Mesendoderm (in vitro differentiated cells): ENCODE measurements at regions not wholly inside any gene's neighbourhood (a gene's known extent, or its start where the extent isn't known, plus 50 kb on each side); places are given as distances from the start of the nearest gene placed in this dataset.

Source experiments
- DNase-seq: peaks from one replicate; pipeline ENCODE4 v3.0.0; 2013
- H2AK5ac ChIP-seq: 2 replicates; pipeline ENCODE4 v1.6.1; 2013; ENCODE audit warnings: low read length, inconsistent platforms
- H2BK120ac ChIP-seq: 2 replicates; pipeline ENCODE4 v1.6.1; 2013; ENCODE audit warnings: low read depth, mild to moderate bottlenecking, low read length, moderate library complexity, mixed read lengths
- H2BK15ac ChIP-seq: replicated peaks from 2 replicates; pipeline ENCODE4 v1.6.1; 2013; ENCODE audit warnings: low read depth, mild to moderate bottlenecking, moderate library complexity
- H2BK5ac ChIP-seq: 2 replicates; pipeline ENCODE4 v1.6.1; 2013; ENCODE audit warnings: low read length, inconsistent platforms
- H3K18ac ChIP-seq: 2 replicates; pipeline ENCODE4 v1.6.1; 2013; ENCODE audit warnings: mild to moderate bottlenecking, low read length, mixed read lengths
- H3K23ac ChIP-seq: one replicate; pipeline ENCODE4 v1.6.1; 2013; ENCODE audit warnings: low read length
- H3K27ac ChIP-seq: 2 replicates; pipeline ENCODE4 v1.5.1; 2013; ENCODE audit warnings: low read depth, mild to moderate bottlenecking, inconsistent platforms, low read length, moderate library complexity
- H3K27me3 ChIP-seq: 2 replicates; pipeline ENCODE4 v1.6.1; 2013; ENCODE audit warnings: low read length, control low read depth, mild to moderate bottlenecking, inconsistent platforms; ENCODE audit not compliant: insufficient read depth, poor library complexity
- H3K36me3 ChIP-seq: 2 replicates; pipeline ENCODE4 v1.6.1; 2013; ENCODE audit warnings: low read length, inconsistent platforms; ENCODE audit not compliant: control insufficient read depth, insufficient read depth
- H3K4ac ChIP-seq: one replicate; pipeline ENCODE4 v1.6.1; 2013; ENCODE audit warnings: low read depth, mild to moderate bottlenecking, low read length, moderate library complexity
- H3K4me1 ChIP-seq: 2 replicates; pipeline ENCODE4 v1.6.1; 2013; ENCODE audit warnings: low read depth, low read length, inconsistent platforms; ENCODE audit not compliant: control insufficient read depth
- H3K4me2 ChIP-seq: 2 replicates; pipeline ENCODE4 v1.6.1; 2013; ENCODE audit warnings: low read length
- H3K4me3 ChIP-seq: 2 replicates; pipeline ENCODE4 v1.5.1; 2013; ENCODE audit warnings: mild to moderate bottlenecking, low read length
- H3K56ac ChIP-seq: one replicate; pipeline ENCODE4 v1.6.1; 2013; ENCODE audit warnings: low read length
- H3K79me1 ChIP-seq: 2 replicates; pipeline ENCODE4 v1.6.1; 2013; ENCODE audit warnings: low read length, inconsistent platforms
- H3K79me2 ChIP-seq: 2 replicates; pipeline ENCODE4 v1.6.1; 2013; ENCODE audit warnings: mild to moderate bottlenecking, low read length; ENCODE audit not compliant: control insufficient read depth, insufficient read depth
- H3K9ac ChIP-seq: 2 replicates; pipeline ENCODE4 v1.6.1; 2013; ENCODE audit warnings: low read length, inconsistent platforms
- H4K5ac ChIP-seq: one replicate; pipeline ENCODE4 v1.6.1; 2013; ENCODE audit warnings: low read length
- H4K8ac ChIP-seq: one replicate; pipeline ENCODE4 v1.6.1; 2013; ENCODE audit warnings: low read depth, mild to moderate bottlenecking, control low read depth, low read length, moderate library complexity
- WGBS: extraction: QIAGEN DNeasy Blood & Tissue Kit; methylation state at CpG from one replicate; pipeline ENCODE4 v1.1.7; 2013; ENCODE audit warnings: low lambda C conversion rate, missing lambda C conversion rate; ENCODE audit not compliant: insufficient coverage; ENCODE audit errors: extremely low coverage; 5-methylcytosine and 5-hydroxymethylcytosine counted together

DNA sequence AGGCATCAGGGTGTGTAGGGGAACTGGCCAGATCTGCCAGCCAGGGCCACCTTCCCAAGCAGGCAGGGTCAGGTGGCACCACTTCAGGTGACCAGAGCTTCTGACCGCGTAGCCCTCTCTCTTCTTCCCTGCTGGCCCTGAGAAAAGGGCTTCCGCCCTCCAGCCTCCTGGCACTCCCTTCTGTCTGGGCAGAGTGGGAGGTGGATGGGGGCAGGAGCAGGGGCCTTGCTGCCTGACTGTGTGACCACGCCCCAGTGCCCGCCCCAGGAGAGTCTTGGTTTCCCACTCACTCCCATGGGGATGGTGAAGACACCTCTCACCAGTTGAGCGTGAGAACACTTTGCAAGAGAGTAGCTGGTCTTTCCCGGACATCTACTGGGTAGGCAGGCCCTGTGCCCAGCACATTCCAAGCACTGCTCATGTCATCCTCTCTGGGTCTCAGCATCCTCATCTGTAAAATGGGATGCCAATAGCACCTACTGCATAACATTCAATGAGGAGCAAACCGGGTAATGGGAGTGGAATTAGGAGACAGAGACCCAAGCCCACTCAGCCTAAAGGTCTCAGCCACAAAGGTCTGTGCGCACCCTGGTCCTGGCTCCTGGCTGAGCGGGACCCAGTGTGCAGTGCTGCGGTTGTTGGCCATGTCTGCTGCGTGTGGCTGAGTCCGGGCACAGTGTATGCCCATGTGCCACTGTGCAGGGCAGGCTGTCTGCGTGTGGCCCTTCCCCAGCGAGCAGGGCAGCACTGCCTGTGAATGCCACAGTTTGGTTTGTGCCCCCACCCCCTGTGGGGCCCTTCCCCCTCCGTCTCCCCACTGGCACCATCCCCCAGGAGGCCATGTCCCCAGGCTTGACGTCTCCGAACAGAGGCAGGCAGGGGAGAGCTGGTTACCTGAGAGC lies 179.1 kb upstream of the IER5L start:
- Histone ChIP-seq H3K27ac (no peak overlapping the region), H3K27me3 (no peaks in the 10 kb centered on the region), H2BK120ac (no peak overlapping the region), H3K79me1 (no peaks in the 10 kb centered on the region), H3K18ac (no peak overlapping the region), H3K4me3 (no peak overlapping the region), H3K23ac (no peak overlapping the region), H3K36me3 (no peaks in the 10 kb centered on the region), H3K9ac (no peak overlapping the region), H3K56ac (no peak overlapping the region), H4K5ac (no peak overlapping the region), H2BK15ac (no peak overlapping the region), H4K8ac (no peak overlapping the region), H3K4me1 (peaks cover 1% of the 10 kb centered on the region), H2BK5ac (no peak overlapping the region), H3K4me2 (no peak overlapping the region), H2AK5ac (no peak overlapping the region), H3K4ac (no peak overlapping the region), H3K79me2 (no peaks in the 10 kb centered on the region)
- WGBS: no CpG with 5 or more reads among the region's 18 CpGs
- no peak for DNase-seq

DNA sequence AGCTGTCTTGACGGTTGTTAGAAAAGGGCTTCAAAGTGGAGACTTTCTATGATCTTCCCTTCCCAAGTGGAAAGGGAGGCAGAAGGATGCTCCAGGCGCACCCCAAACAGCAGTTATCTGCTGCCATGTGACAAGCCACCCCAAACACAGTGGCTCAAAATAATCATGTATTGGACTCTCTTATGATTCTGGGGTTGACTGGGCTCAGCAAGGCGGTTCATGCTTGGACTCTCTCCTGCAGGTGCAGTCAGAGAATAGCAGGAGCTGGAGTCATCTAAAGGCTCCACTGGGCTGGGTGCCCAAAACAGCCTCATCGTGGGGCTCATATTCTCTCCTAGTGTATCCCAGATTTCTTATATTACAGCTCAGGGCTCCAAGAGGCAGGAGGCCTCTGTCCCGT lies 177.6 kb upstream of the IER5L start:
- Histone ChIP-seq H3K27me3 (no peaks in the 10 kb centered on the region), H3K23ac (no peak overlapping the region), H2AK5ac (no peak overlapping the region), H3K4me2 (no peak overlapping the region), H3K27ac (no peak overlapping the region), H4K8ac (no peak overlapping the region), H3K4me1 (peaks cover 3% of the 10 kb centered on the region), H3K79me2 (no peaks in the 10 kb centered on the region), H3K18ac (no peak overlapping the region), H2BK120ac (no peak overlapping the region), H3K4ac (no peak overlapping the region), H2BK5ac (no peak overlapping the region), H3K4me3 (no peak overlapping the region), H3K36me3 (no peaks in the 10 kb centered on the region), H4K5ac (no peak overlapping the region), H3K79me1 (no peaks in the 10 kb centered on the region), H3K9ac (no peak overlapping the region), H3K56ac (no peak overlapping the region), H2BK15ac (no peak overlapping the region)
- DNase-seq: no peak
- WGBS: no CpG with 5 or more reads among the region's 5 CpGs

DNA sequence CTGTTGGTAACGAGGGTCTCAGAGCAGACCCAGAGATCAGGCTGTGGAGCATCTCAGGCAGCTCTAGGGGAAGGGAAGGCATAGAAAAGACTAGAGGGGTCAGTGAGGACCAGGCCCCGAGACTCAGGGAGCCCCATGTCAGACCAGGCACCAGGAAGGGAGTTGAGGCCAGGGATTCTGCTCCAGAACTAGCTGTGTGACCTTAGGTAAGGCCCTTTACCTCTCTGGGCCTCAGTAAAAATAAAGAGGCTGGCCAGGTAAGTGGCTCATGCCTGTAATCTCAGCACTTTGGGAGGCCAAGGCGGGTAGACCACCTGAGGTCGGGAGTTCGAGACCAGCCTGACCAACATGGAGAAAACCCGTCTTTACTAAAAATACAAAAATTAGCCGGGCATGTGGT lies 176.4 kb upstream of the IER5L start:
- Histone ChIP-seq H3K27me3 (no peaks in the 10 kb centered on the region), H3K4me2 (no peak overlapping the region), H2BK5ac (no peak overlapping the region), H3K4me1 (peaks cover 3% of the 10 kb centered on the region), H3K56ac (no peak overlapping the region), H3K4ac (no peak overlapping the region), H2AK5ac (no peak overlapping the region), H3K79me1 (no peaks in the 10 kb centered on the region), H3K4me3 (no peak overlapping the region), H3K18ac (no peak overlapping the region), H3K27ac (no peak overlapping the region), H2BK120ac (no peak overlapping the region), H3K23ac (no peak overlapping the region), H4K5ac (no peak overlapping the region), H2BK15ac (no peak overlapping the region), H4K8ac (no peak overlapping the region), H3K36me3 (no peaks in the 10 kb centered on the region), H3K79me2 (no peaks in the 10 kb centered on the region), H3K9ac (no peak overlapping the region)
- no peak for DNase-seq
- WGBS: no CpG with 5 or more reads among the region's 7 CpGs

DNA sequence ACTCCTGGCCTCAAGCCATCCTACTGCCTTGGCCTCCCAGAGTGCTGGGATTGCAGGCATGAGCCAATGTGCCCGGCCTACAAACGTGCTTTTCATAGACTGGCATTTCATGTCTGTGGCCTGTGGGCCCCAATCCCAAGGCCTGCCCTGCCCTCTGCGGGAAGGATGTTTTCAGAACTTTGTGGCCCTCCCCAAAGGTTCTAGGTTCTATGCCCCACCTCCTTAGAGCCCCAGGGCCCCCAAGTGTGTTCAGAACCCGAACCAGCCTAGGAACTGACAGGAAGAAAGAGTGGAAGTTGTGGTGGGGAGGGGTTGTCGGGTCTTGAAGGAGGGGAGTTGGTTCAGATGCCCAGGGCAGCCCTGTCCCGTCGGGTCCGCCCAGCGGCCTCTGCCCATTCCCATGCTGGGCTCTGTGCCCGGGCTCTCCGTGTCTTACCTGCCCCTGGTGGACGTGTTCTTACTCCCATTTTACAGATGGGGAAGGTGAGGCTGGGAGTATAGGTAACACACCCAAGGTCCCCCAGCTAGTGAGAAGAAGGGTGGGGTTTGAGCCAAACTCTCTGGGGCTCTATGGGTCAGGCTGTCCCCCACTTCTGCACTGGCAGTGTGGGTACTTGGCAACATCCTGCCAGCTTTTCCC lies 175.8 kb upstream of the IER5L start:
- H3K4ac ChIP-seq: no peak overlapping the region
- H3K56ac ChIP-seq: no peak overlapping the region
- H2AK5ac ChIP-seq: no peak overlapping the region
- no peak for DNase-seq
- H3K18ac ChIP-seq: no peak overlapping the region
- no peak overlapping the region for H3K9ac ChIP-seq
- no peak overlapping the region for H2BK5ac ChIP-seq
- no peak overlapping the region for H4K5ac ChIP-seq
- H3K4me3 ChIP-seq: no peak overlapping the region
- no peak overlapping the region for H3K4me2 ChIP-seq
- no peaks in the 10 kb centered on the region for H3K79me1 ChIP-seq
- H3K23ac ChIP-seq: no peak overlapping the region
- no peak overlapping the region for H3K27ac ChIP-seq
- no peak overlapping the region for H2BK120ac ChIP-seq
- no peaks in the 10 kb centered on the region for H3K36me3 ChIP-seq
- H3K4me1 ChIP-seq: peaks cover 5% of the 10 kb centered on the region
- no peaks in the 10 kb centered on the region for H3K27me3 ChIP-seq
- no peaks in the 10 kb centered on the region for H3K79me2 ChIP-seq
- no peak overlapping the region for H4K8ac ChIP-seq
- WGBS: no CpG with 5 or more reads among the region's 12 CpGs
- H2BK15ac ChIP-seq: no peak overlapping the region

DNA sequence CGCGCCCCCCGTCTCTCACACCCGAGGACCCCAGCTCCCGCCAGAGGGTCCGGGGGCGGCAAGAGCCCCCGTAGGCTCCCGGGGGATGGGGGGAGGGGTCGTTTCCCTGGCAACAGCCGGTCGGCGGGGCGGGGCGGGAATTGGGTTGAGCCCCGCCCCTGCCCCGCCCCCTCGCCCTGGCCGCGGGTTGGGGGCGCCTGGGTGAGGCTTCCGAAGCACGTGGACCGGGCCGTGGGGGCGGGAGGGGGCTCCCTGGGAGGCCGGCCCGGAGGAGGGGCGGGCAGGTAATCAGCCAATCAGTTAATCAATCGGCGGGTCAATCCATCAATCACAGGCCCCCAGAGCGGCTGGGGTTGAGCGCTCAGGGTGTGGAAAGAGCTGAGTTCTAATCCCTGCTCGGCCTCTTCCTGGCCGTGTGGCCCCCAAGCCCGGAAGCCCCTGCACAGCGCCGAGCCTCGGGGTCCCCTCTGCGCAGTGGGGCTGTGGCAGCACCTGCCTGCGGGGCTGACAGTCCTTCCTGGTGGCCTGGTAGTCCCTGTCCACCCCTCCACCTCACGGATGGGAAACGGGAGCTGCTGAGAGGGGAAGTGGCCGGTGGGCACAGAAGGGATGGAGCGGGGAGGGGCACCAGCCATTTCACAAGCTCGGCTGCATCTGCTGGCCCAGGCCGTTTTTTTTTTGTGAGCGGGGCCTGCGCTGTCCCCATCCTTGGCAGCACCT lies 174.2 kb upstream of the IER5L start:
- Histone ChIP-seq H3K27ac (peak overlapping the region; percentile 91), H2BK15ac (peak overlapping the region; percentile 10), H3K4me1 (peaks cover 6% of the 10 kb centered on the region), H3K4me2 (peak overlapping the region; percentile 88), H3K9ac (peak overlapping the region; percentile 85), H2BK120ac (peak overlapping the region; percentile 16), H4K5ac (no peak overlapping the region), H4K8ac (no peak overlapping the region), H2AK5ac (no peak overlapping the region), H2BK5ac (peak overlapping the region; percentile 52), H3K79me2 (no peaks in the 10 kb centered on the region), H3K36me3 (no peaks in the 10 kb centered on the region), H3K18ac (peak overlapping the region; percentile 89), H3K27me3 (no peaks in the 10 kb centered on the region), H3K23ac (no peak overlapping the region), H3K56ac (peak overlapping the region; percentile 96), H3K4ac (peak overlapping the region; percentile 74), H3K4me3 (peak overlapping the region; percentile 55), H3K79me1 (no peaks in the 10 kb centered on the region)
- no CpG with 5 or more reads among the region's 49 CpGs for WGBS
- peak; percentile 90 for DNase-seq
